GM23338 (cell line): ENCODE measurements at regions not wholly inside any gene's neighbourhood (a gene's known extent, or its start where the extent isn't known, plus 50 kb on each side); places are given as distances from the start of the nearest gene placed in this dataset.

ENCODE experiments used
- ATAC-seq: fragments of 200-7000 bp; cut with Tn5 transposase; 3 replicates; pipeline ENCODE4 v1.9.1; 2020
- DNase-seq: peaks from one replicate; pipeline ENCODE4 v3.0.0-alpha.2; 2015; ENCODE audit warnings: low spot score
- H2AFZ ChIP-seq: fragments of 200-600 bp; sonication (generic); 2 replicates; pipeline ENCODE4 v1.8.0; 2016; ENCODE audit warnings: antibody characterized with exemption, mild to moderate bottlenecking, moderate library complexity
- H3F3A ChIP-seq: fragments of 200-600 bp; sonication (generic); replicated peaks from 2 replicates; pipeline ENCODE4 v1.8.0; 2017; ENCODE audit warnings: antibody characterized with exemption, mixed run types, low read depth
- H3K27ac ChIP-seq: fragments of 200-600 bp; sonication (generic); 2 replicates; pipeline ENCODE4 v1.6.1; 2016; ENCODE audit warnings: low read depth
- H3K27me3 ChIP-seq: fragments of 200-600 bp; sonication (generic); 2 replicates; pipeline ENCODE4 v1.8.0; 2016; ENCODE audit warnings: mild to moderate bottlenecking, mixed run types, moderate library complexity; ENCODE audit not compliant: insufficient read depth
- H3K36me3 ChIP-seq: fragments of 200-600 bp; sonication (generic); 2 replicates; pipeline ENCODE4 v1.8.0; 2016; ENCODE audit warnings: mild to moderate bottlenecking; ENCODE audit not compliant: insufficient read depth
- H3K4me1 ChIP-seq: fragments of 200-600 bp; sonication (generic); 2 replicates; pipeline ENCODE4 v1.8.0; 2016; ENCODE audit warnings: mild to moderate bottlenecking, moderate library complexity; ENCODE audit not compliant: insufficient read depth
- H3K4me2 ChIP-seq: fragments of 200-600 bp; sonication (generic); 2 replicates; pipeline ENCODE4 v1.7.1; 2017; ENCODE audit warnings: mixed run types
- H3K4me3 ChIP-seq: fragments of 200-600 bp; sonication (generic); 2 replicates; pipeline ENCODE4 v1.6.1; 2016; ENCODE audit warnings: mixed run types
- H3K79me2 ChIP-seq: fragments of 200-600 bp; sonication (generic); replicated peaks from 2 replicates; pipeline ENCODE4 v1.8.0; 2017; ENCODE audit warnings: mild to moderate bottlenecking; ENCODE audit not compliant: insufficient read depth
- H3K9me2 ChIP-seq: fragments of 200-600 bp; sonication (generic); 2 replicates; pipeline ENCODE4 v1.8.0; 2017; ENCODE audit not compliant: insufficient read depth
- H4K20me1 ChIP-seq: fragments of 200-600 bp; sonication (generic); replicated peaks from 2 replicates; pipeline ENCODE4 v1.8.0; 2017; ENCODE audit warnings: mild to moderate bottlenecking; ENCODE audit not compliant: insufficient read depth
- H3K27ac Mint-ChIP-seq: 2 replicates; pipeline ENCODE4 v1.8.0; 2020; ENCODE audit warnings: inconsistent platforms, mild to moderate bottlenecking, moderate library complexity, mixed read lengths
- H3K27me3 Mint-ChIP-seq: 3 replicates; pipeline ENCODE4 v1.8.0; 2022; ENCODE audit warnings: low read depth, mild to moderate bottlenecking, moderate library complexity, mixed read lengths, inconsistent platforms; ENCODE audit not compliant: insufficient read depth, poor library complexity
- H3K36me3 Mint-ChIP-seq: 3 replicates; pipeline ENCODE4 v1.8.0; 2021; ENCODE audit warnings: low read depth, mild to moderate bottlenecking, inconsistent platforms, moderate library complexity, mixed read lengths
- H3K4me1 Mint-ChIP-seq: 3 replicates; pipeline ENCODE4 v1.8.0; 2020; ENCODE audit warnings: mild to moderate bottlenecking, inconsistent platforms, mixed read lengths
- H3K4me3 Mint-ChIP-seq: 3 replicates; pipeline ENCODE4 v1.8.0; 2021; ENCODE audit warnings: moderate library complexity, mild to moderate bottlenecking, inconsistent platforms, mixed read lengths
- H3K9me3 Mint-ChIP-seq: 3 replicates; pipeline ENCODE4 v1.8.0; 2020; ENCODE audit warnings: moderate library complexity, mild to moderate bottlenecking, inconsistent platforms, mixed read lengths
- CREB1 ChIP-seq: fragments of 250-450 bp; sonication (Bioruptor Pico); IDR thresholded peaks from 2 replicates; pipeline ENCODE4 v1.5.0; 2020; ENCODE audit warnings: low read depth, mild to moderate bottlenecking, moderate library complexity
- EZH2 ChIP-seq: fragments of 200-600 bp; sonication (generic); IDR thresholded peaks from one replicate; pipeline ENCODE4 v1.8.0; 2017; ENCODE audit warnings: antibody characterized with exemption, mild to moderate bottlenecking, low read depth; ENCODE audit not compliant: unreplicated experiment
- EZH2phosphoT487 ChIP-seq: fragments of 200-600 bp; sonication (generic); IDR thresholded peaks from one replicate; pipeline ENCODE4 v1.8.1; 2018; ENCODE audit warnings: antibody characterized with exemption; ENCODE audit not compliant: unreplicated experiment
- JUNB ChIP-seq: IDR thresholded peaks from one replicate; pipeline ENCODE4 v1.6.1; 2016; ENCODE audit warnings: antibody characterized with exemption; ENCODE audit not compliant: unreplicated experiment
- NANOG ChIP-seq: IDR thresholded peaks from 2 replicates; pipeline ENCODE4 v1.6.1; 2016; ENCODE audit warnings: antibody characterized with exemption, borderline replicate concordance
- POLR2AphosphoS5 ChIP-seq: IDR thresholded peaks from 2 replicates; pipeline ENCODE4 v1.6.1; 2016; ENCODE audit warnings: antibody characterized with exemption, low read depth
- STAT1 ChIP-seq: IDR thresholded peaks from one replicate; pipeline ENCODE4 v1.6.1; 2016; ENCODE audit warnings: antibody characterized with exemption; ENCODE audit not compliant: unreplicated experiment
- ZNF114 ChIP-seq: fragments of 250-450 bp; sonication (Bioruptor Pico); IDR thresholded peaks from 2 replicates; pipeline ENCODE4 v1.5.0; 2020; ENCODE audit warnings: mild to moderate bottlenecking, moderate library complexity
- TF ChIP-seq, protein P1 (sequence below): IDR thresholded peaks from one replicate; pipeline ENCODE4 v1.6.1; 2018; ENCODE audit warnings: antibody characterized with exemption; ENCODE audit not compliant: unreplicated experiment
- TF ChIP-seq, protein P2 (sequence below): fragments of 250-450 bp; sonication (Bioruptor Pico); IDR thresholded peaks from 2 replicates; pipeline ENCODE4 v1.5.0; 2020; ENCODE audit warnings: mild to moderate bottlenecking, moderate library complexity
- TF ChIP-seq, protein P3 (sequence below): IDR thresholded peaks from 2 replicates; pipeline ENCODE4 v1.6.1; 2016; ENCODE audit warnings: antibody characterized with exemption

DNA sequence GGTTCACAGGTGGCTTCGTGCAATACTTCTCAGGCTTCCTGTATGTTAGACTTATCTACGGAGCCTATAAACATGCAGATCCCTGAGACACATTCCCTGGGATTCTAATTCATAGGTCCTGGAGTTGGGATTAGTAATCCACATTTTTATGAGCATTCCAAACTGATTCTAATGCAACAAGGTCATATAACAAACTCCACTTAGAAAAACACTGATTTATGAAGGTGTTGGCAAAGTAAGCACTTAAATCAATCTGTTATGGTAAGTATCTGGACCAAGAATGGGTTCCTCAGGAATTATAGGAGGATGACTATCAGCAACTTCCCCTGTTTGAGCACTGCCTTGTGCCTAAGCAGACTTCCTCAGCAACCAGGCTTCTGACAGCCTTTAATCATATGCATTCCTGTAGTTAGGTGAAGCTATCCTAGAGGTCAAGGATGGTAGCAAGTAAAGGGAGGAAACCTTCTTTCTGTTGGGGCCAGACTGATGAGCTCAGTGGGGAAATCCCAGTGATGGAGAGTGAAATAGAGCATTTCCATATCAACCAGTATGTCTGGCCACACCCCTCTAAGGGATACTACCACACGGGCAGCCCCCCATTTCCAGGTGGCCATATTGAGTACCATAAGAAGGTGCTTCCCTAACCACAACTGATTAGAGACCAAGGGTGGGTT, 89.6 kb downstream of the RASSF10 start:
- Mint-ChIP-seq H3K4me3 (no peak overlapping the region), H3K9me3 (no peaks in the 10 kb centered on the region; the same call in 2 of the 3 replicates), H3K4me1 (peaks cover 20% of the 10 kb centered on the region), H3K27ac (no peak overlapping the region), H3K27me3 (peaks cover 2% of the 10 kb centered on the region), H3K36me3 (no peaks in the 10 kb centered on the region)
- 0 out of 2 replicates have a peak, but pooled peaks cover 4% of the 10 kb centered on the region for H3F3A ChIP-seq
- H3K4me1 ChIP-seq, result peaks cover 22% of the 10 kb centered on the region
- no peak overlapping the region for H3K27ac ChIP-seq
- no peak for TF ChIP-seq STAT1
- TF ChIP-seq ZNF114 (CRISPR knock-in tag), result no peak
- no peak for TF ChIP-seq CREB1 (CRISPR knock-in tag)
- TF ChIP-seq EZH2phosphoT487, result no peak
- TF ChIP-seq JUNB, result no peak
- TF ChIP-seq, protein P1, sequence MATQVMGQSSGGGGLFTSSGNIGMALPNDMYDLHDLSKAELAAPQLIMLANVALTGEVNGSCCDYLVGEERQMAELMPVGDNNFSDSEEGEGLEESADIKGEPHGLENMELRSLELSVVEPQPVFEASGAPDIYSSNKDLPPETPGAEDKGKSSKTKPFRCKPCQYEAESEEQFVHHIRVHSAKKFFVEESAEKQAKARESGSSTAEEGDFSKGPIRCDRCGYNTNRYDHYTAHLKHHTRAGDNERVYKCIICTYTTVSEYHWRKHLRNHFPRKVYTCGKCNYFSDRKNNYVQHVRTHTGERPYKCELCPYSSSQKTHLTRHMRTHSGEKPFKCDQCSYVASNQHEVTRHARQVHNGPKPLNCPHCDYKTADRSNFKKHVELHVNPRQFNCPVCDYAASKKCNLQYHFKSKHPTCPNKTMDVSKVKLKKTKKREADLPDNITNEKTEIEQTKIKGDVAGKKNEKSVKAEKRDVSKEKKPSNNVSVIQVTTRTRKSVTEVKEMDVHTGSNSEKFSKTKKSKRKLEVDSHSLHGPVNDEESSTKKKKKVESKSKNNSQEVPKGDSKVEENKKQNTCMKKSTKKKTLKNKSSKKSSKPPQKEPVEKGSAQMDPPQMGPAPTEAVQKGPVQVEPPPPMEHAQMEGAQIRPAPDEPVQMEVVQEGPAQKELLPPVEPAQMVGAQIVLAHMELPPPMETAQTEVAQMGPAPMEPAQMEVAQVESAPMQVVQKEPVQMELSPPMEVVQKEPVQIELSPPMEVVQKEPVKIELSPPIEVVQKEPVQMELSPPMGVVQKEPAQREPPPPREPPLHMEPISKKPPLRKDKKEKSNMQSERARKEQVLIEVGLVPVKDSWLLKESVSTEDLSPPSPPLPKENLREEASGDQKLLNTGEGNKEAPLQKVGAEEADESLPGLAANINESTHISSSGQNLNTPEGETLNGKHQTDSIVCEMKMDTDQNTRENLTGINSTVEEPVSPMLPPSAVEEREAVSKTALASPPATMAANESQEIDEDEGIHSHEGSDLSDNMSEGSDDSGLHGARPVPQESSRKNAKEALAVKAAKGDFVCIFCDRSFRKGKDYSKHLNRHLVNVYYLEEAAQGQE, result no peak
- TF ChIP-seq, protein P2, sequence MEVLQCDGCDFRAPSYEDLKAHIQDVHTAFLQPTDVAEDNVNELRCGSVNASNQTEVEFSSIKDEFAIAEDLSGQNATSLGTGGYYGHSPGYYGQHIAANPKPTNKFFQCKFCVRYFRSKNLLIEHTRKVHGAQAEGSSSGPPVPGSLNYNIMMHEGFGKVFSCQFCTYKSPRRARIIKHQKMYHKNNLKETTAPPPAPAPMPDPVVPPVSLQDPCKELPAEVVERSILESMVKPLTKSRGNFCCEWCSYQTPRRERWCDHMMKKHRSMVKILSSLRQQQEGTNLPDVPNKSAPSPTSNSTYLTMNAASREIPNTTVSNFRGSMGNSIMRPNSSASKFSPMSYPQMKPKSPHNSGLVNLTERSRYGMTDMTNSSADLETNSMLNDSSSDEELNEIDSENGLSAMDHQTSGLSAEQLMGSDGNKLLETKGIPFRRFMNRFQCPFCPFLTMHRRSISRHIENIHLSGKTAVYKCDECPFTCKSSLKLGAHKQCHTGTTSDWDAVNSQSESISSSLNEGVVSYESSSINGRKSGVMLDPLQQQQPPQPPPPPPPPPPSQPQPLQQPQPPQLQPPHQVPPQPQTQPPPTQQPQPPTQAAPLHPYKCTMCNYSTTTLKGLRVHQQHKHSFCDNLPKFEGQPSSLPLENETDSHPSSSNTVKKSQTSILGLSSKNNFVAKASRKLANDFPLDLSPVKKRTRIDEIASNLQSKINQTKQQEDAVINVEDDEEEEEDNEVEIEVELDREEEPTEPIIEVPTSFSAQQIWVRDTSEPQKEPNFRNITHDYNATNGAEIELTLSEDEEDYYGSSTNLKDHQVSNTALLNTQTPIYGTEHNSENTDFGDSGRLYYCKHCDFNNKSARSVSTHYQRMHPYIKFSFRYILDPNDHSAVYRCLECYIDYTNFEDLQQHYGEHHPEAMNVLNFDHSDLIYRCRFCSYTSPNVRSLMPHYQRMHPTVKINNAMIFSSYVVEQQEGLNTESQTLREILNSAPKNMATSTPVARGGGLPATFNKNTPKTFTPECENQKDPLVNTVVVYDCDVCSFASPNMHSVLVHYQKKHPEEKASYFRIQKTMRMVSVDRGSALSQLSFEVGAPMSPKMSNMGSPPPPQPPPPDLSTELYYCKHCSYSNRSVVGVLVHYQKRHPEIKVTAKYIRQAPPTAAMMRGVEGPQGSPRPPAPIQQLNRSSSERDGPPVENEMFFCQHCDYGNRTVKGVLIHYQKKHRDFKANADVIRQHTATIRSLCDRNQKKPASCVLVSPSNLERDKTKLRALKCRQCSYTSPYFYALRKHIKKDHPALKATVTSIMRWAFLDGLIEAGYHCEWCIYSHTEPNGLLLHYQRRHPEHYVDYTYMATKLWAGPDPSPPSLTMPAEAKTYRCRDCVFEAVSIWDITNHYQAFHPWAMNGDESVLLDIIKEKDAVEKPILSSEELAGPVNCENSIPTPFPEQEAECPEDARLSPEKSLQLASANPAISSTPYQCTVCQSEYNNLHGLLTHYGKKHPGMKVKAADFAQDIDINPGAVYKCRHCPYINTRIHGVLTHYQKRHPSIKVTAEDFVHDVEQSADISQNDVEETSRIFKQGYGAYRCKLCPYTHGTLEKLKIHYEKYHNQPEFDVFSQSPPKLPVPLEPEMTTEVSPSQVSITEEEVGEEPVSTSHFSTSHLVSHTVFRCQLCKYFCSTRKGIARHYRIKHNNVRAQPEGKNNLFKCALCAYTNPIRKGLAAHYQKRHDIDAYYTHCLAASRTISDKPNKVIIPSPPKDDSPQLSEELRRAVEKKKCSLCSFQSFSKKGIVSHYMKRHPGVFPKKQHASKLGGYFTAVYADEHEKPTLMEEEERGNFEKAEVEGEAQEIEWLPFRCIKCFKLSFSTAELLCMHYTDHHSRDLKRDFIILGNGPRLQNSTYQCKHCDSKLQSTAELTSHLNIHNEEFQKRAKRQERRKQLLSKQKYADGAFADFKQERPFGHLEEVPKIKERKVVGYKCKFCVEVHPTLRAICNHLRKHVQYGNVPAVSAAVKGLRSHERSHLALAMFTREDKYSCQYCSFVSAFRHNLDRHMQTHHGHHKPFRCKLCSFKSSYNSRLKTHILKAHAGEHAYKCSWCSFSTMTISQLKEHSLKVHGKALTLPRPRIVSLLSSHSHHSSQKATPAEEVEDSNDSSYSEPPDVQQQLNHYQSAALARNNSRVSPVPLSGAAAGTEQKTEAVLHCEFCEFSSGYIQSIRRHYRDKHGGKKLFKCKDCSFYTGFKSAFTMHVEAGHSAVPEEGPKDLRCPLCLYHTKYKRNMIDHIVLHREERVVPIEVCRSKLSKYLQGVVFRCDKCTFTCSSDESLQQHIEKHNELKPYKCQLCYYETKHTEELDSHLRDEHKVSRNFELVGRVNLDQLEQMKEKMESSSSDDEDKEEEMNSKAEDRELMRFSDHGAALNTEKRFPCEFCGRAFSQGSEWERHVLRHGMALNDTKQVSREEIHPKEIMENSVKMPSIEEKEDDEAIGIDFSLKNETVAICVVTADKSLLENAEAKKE (CRISPR knock-in tag), result no peak
- TF ChIP-seq, protein P3, sequence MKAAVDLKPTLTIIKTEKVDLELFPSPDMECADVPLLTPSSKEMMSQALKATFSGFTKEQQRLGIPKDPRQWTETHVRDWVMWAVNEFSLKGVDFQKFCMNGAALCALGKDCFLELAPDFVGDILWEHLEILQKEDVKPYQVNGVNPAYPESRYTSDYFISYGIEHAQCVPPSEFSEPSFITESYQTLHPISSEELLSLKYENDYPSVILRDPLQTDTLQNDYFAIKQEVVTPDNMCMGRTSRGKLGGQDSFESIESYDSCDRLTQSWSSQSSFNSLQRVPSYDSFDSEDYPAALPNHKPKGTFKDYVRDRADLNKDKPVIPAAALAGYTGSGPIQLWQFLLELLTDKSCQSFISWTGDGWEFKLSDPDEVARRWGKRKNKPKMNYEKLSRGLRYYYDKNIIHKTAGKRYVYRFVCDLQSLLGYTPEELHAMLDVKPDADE, result no peak
- TF ChIP-seq EZH2, result no peak
- TF ChIP-seq NANOG, result no peak
- no peak for TF ChIP-seq POLR2AphosphoS5
- no peaks in the 10 kb centered on the region for H3K79me2 ChIP-seq
- ATAC-seq (no peak), DNase-seq (peak; percentile 1)
- 0 out of 2 replicates have a peak, but pooled peaks cover 12% of the 10 kb centered on the region for H3K9me2 ChIP-seq
- no peak overlapping the region for H3K4me2 ChIP-seq
- no peak overlapping the region for H3K4me3 ChIP-seq
- H3K36me3 ChIP-seq, result no peaks in the 10 kb centered on the region
- no peak overlapping the region for H2AFZ ChIP-seq
- no peaks in the 10 kb centered on the region for H4K20me1 ChIP-seq
- no peaks in the 10 kb centered on the region for H3K27me3 ChIP-seq
